Esophagus muscularis mucosa (tissue), 4 donors: ENCODE measurements at regions not wholly inside any gene's neighbourhood (a gene's known extent, or its start where the extent isn't known, plus 50 kb on each side); places are given as distances from the start of the nearest gene placed in this dataset.

ENCODE experiments used
- EP300 ChIP-seq: sonication (generic); formaldehyde crosslinking; IDR thresholded peaks from one replicate; pipeline ENCODE4 v1.6.1; 2017; ENCODE audit warnings: antibody characterized with exemption
- POLR2AphosphoS5 ChIP-seq, 2 donors: sonication (generic); formaldehyde crosslinking; IDR thresholded peaks; one replicate each; pipeline ENCODE4 v1.6.1; 2017; ENCODE audit warnings: antibody characterized with exemption in 2 of 2
- TF ChIP-seq, protein P1 (sequence below), 3 experiments: fragments of 200-600 bp in 2 of 3; fragments of 450-650 bp in 1 of 3; sonication (generic) in 2 of 3; IDR thresholded peaks; one replicate each; pipeline ENCODE4 v1.5.1; 2017 to 2019; ENCODE audit warnings: antibody characterized with exemption in 3 of 3, mild to moderate bottlenecking in 2 of 3, moderate library complexity in 1 of 3

DNA sequence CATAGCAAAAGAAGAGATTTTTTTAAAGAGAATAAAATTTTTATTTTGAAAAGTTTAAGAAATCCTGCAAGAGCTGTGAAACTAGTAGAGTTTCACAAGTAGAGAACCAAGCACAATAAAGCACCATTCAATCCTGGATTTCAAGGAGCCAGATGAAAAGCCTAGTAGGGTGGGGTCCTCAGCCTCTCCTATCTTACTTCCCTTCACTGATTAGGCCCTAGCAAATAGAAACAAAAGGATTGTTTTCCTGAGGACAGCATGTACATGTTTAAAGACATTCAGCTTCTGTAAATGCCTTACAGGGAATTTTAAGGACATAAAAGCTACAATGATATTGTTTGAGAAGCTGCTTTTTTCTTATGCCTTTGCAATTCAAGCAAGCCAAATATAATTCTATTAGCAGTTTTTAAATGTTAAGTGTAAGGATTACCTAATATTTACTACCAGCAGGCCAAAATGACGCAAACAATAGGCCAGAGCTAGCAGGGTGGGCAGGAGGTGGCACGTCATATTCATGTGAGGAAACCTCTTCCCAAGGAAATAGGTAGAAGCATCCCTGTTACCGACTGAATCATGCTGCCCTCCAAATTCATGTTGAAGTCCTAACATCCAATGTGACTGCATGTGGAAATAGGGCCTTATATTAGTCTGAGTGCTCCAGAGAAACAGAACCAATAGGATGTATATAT lies 337.6 kb downstream of the MLLT3 start:
- TF ChIP-seq, protein P1, sequence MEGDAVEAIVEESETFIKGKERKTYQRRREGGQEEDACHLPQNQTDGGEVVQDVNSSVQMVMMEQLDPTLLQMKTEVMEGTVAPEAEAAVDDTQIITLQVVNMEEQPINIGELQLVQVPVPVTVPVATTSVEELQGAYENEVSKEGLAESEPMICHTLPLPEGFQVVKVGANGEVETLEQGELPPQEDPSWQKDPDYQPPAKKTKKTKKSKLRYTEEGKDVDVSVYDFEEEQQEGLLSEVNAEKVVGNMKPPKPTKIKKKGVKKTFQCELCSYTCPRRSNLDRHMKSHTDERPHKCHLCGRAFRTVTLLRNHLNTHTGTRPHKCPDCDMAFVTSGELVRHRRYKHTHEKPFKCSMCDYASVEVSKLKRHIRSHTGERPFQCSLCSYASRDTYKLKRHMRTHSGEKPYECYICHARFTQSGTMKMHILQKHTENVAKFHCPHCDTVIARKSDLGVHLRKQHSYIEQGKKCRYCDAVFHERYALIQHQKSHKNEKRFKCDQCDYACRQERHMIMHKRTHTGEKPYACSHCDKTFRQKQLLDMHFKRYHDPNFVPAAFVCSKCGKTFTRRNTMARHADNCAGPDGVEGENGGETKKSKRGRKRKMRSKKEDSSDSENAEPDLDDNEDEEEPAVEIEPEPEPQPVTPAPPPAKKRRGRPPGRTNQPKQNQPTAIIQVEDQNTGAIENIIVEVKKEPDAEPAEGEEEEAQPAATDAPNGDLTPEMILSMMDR (IDR thresholded peaks at IDR 0.05) = no peak
- TF ChIP-seq POLR2AphosphoS5 (IDR thresholded peaks at IDR 0.05) (no peak), EP300 (no peak)
